Breast epithelium (tissue), 4 donors: ENCODE measurements at regions not wholly inside any gene's neighbourhood (a gene's known extent, or its start where the extent isn't known, plus 50 kb on each side); places are given as distances from the start of the nearest gene placed in this dataset.

Experiments used
- DNase-seq, 2 donors: peaks; one replicate each; pipeline ENCODE4 v3.0.0-alpha.2; 2019; ENCODE audit warnings: low spot score in 2 of 2
- H3K27ac ChIP-seq, 2 donors: fragments of 200-600 bp; sonication (generic) in 1 of 2; one replicate each; pipeline ENCODE4 v1.5.1; 2016 to 2019; ENCODE audit warnings: mild to moderate bottlenecking in 1 of 2
- H3K27me3 ChIP-seq, 2 donors: fragments of 200-600 bp; sonication (generic) in 1 of 2; one replicate each; pipeline versions ENCODE4 v1.5.1 to v1.6.0; 2017 to 2019; ENCODE audit warnings: control low read depth in 1 of 2, mild to moderate bottlenecking in 1 of 2
- H3K36me3 ChIP-seq: fragments of 200-600 bp; one replicate; pipeline ENCODE4 v1.5.1; 2019
- H3K4me1 ChIP-seq, 2 donors: fragments of 200-600 bp; sonication (generic); one replicate each; pipeline ENCODE4 v1.5.1; 2016 to 2019; ENCODE audit warnings: control low read depth in 1 of 2
- H3K4me3 ChIP-seq, 3 donors: fragments of 200-600 bp; sonication (generic); 1 replicate in 2 of 3; 2 replicates in 1 of 3; pipeline ENCODE4 v1.5.1; 2016 to 2019; ENCODE audit warnings: mild to moderate bottlenecking in 3 of 3, moderate library complexity in 2 of 3
- H3K9me3 ChIP-seq, 2 donors: fragments of 200-600 bp; sonication (generic) in 1 of 2; one replicate each; pipeline ENCODE4 v1.5.1; 2016 to 2019; ENCODE audit warnings: control low read depth in 1 of 2
- CTCF ChIP-seq, 3 donors: fragments of 450-650 bp; IDR thresholded peaks; one replicate each; pipeline ENCODE4 v1.5.1; 2016 to 2017; ENCODE audit warnings: antibody characterized with exemption in 3 of 3, mild to moderate bottlenecking in 3 of 3, moderate library complexity in 3 of 3
- POLR2A ChIP-seq: fragments of 450-650 bp; IDR thresholded peaks from one replicate; pipeline ENCODE4 v1.6.1; 2016; ENCODE audit warnings: antibody characterized with exemption, mild to moderate bottlenecking, moderate library complexity
- POLR2AphosphoS5 ChIP-seq, 3 donors: sonication (generic); formaldehyde crosslinking; IDR thresholded peaks; one replicate each; pipeline ENCODE4 v1.6.1; 2017; ENCODE audit warnings: antibody characterized with exemption in 3 of 3
- intact Hi-C: fragments of 100-400 bp; cut with DNase I; formaldehyde crosslinking; loops from one replicate; pipeline ENCODE4 v1.15.1; 2023; ENCODE audit warnings: low total_unique reads

GRCh38 chr3:10601857-10602230 lies 96.5 kb upstream of the ATP2B2 start:
- intact Hi-C loops: no loop called here

GRCh38 chr3:10602271-10602670 lies 96.9 kb upstream of the ATP2B2 start:
- no peaks in the 10 kb centered on the region for H3K27me3 ChIP-seq
- DNase-seq: no peak
- TF ChIP-seq POLR2A (no peak), POLR2AphosphoS5 (IDR thresholded peaks at IDR 0.05) (no peak), CTCF (IDR thresholded peaks at IDR 0.05) (no peak)
- H3K27ac ChIP-seq: no peak overlapping the region
- intact Hi-C loops: no loop called here
- no peaks in the 10 kb centered on the region for H3K36me3 ChIP-seq
- no peak overlapping the region for H3K4me3 ChIP-seq
- no peaks in the 10 kb centered on the region for H3K4me1 ChIP-seq
- no peaks in the 10 kb centered on the region for H3K9me3 ChIP-seq

More at GRCh38 chr3:10601857-10602230, 96.5 kb upstream of the ATP2B2 start:
- Histone ChIP-seq H3K9me3 (no peaks in the 10 kb centered on the region), H3K27ac (peak overlapping the region; percentile 83 to 86), H3K27me3 (no peaks in the 10 kb centered on the region), H3K4me1 (no peaks in the 10 kb centered on the region), H3K36me3 (no peaks in the 10 kb centered on the region), H3K4me3 (no peak overlapping the region)
- TF ChIP-seq POLR2A: no peak
- no peak for TF ChIP-seq POLR2AphosphoS5 (IDR thresholded peaks at IDR 0.05)
- TF ChIP-seq CTCF (IDR thresholded peaks at IDR 0.05): no peak
- DNase-seq: no peak

GRCh38 chr3:10602769-10603768 lies 97.7 kb upstream of the ATP2B2 start:
- no peaks in the 10 kb centered on the region for H3K27me3 ChIP-seq
- no peak for DNase-seq
- H3K4me3 ChIP-seq: no peak overlapping the region
- TF ChIP-seq CTCF (IDR thresholded peaks at IDR 0.05) (no peak), POLR2AphosphoS5 (IDR thresholded peaks at IDR 0.05) (no peak), POLR2A (no peak)
- no peaks in the 10 kb centered on the region for H3K9me3 ChIP-seq
- H3K36me3 ChIP-seq: no peaks in the 10 kb centered on the region
- H3K27ac ChIP-seq: no peak overlapping the region
- H3K4me1 ChIP-seq: no peaks in the 10 kb centered on the region
- intact Hi-C loops: no loop called here

- TF ChIP-seq POLR2AphosphoS5 (IDR thresholded peaks at IDR 0.05): no peak
- no peak for TF ChIP-seq CTCF (IDR thresholded peaks at IDR 0.05)
- TF ChIP-seq POLR2A: no peak
- intact Hi-C loops: no loop called here
- Histone ChIP-seq H3K9me3 (peaks cover 6 to 7% of the 10 kb centered on the region in 2 donors), H3K27ac (no peak overlapping the region), H3K4me1 (no peaks in the 10 kb centered on the region), H3K27me3 (no peaks in the 10 kb centered on the region), H3K4me3 (peak overlapping the region in 1 of 3 donors; percentile 39), H3K36me3 (no peaks in the 10 kb centered on the region)
- no peak for DNase-seq
Measured at GRCh38 chr3:10609134-10609533, 103.7 kb upstream of the ATP2B2 start.

- Histone ChIP-seq H3K9me3 (peaks cover 6 to 7% of the 10 kb centered on the region in 2 donors), H3K36me3 (no peaks in the 10 kb centered on the region), H3K4me1 (no peaks in the 10 kb centered on the region), H3K27ac (no peak overlapping the region), H3K4me3 (no peak overlapping the region), H3K27me3 (no peaks in the 10 kb centered on the region)
- TF ChIP-seq POLR2AphosphoS5 (IDR thresholded peaks at IDR 0.05) (no peak), CTCF (IDR thresholded peaks at IDR 0.05) (no peak), POLR2A (no peak)
- no peak for DNase-seq
- intact Hi-C loops: no loop called here
Measured at GRCh38 chr3:10614168-10614567, 108.8 kb upstream of the ATP2B2 start.
